SK-N-MC (cell line): ENCODE measurements at regions not wholly inside any gene's neighbourhood (a gene's known extent, or its start where the extent isn't known, plus 50 kb on each side); places are given as distances from the start of the nearest gene placed in this dataset.

ENCODE experiments used
- EZH2 ChIP-seq: fragments of 200-600 bp; sonication (generic); IDR thresholded peaks from one replicate; pipeline ENCODE4 v1.6.1; 2017; ENCODE audit warnings: antibody characterized with exemption
- POLR2AphosphoS5 ChIP-seq: IDR thresholded peaks from 2 replicates; pipeline ENCODE4 v1.6.1; 2012; ENCODE audit warnings: mild to moderate bottlenecking, low read depth, low read length, borderline replicate concordance

- TF ChIP-seq POLR2AphosphoS5, result no peak
- TF ChIP-seq EZH2, result no peak
Observed at GRCh38 chr10:131694168-131694780, 206.5 kb upstream of the PPP2R2D start.
